T-helper 2 cell (primary cell): ENCODE measurements at regions not wholly inside any gene's neighbourhood (a gene's known extent, or its start where the extent isn't known, plus 50 kb on each side); places are given as distances from the start of the nearest gene placed in this dataset.

Experiments used
- DNase-seq, 5 experiments: peaks; one replicate each; pipeline versions ENCODE4 v3.0.0 to v3.0.0-alpha.2; 2012 to 2022

GRCh38 chr6:27053738-27054137, 193.8 kb upstream of the PRSS16 start:
- no peak for DNase-seq

DNA sequence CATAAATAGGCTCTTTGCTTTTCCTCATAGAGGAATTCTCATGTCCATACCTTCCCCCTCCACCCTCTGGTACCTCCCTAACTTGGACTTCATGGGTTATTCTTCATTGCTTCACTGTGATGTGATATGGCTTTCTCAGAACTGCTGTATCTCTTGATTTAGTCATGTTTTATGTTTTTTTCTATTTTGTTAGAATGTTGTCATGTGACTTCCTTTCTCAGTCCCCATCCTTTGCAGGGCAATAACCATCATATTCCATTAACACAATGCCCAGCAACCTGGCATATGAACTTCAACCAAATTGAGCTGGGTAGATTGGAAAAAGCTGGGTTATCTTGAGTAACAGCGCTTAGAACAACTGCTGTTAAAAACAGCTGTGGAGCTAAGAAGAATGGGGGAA, 190.9 kb upstream of the PRSS16 start:
- DNase-seq = no peak

DNA sequence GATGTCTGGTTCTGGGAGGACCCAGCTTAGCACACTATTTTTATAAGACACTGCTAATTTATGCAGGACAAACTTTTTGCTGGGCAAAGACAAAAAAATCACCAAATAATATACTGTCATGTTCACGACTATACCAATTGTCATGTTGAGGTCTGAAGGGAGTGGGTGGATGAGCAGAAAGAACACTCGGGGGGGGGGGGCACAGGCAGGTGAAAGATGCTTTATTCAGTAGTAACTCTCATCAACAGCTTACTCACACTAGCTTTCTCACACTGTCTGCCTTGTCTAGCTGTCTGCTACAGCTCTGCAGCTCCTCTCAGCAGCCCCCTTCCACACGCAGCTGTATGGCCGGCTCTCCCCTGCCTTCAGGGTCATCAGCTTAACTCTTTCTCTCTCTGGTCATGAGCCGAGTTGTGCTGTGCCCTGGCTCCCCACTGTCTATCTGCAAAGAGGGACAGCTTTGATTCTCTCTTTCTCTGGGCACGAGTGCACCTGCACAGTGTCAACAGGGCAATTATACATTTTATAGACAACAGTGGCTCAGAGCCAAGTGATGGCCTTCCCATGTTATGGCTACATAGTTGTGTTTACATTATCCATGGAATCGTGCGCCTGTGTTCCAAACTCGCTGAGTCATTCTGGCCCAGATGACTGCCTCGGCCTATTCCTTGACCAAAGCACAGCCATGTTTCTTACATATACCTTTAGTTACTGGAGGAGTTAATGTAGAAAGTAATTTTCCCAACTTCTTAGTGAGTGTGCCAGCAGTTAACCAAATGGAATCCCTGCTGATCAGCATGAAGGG, 187.7 kb upstream of the PRSS16 start:
- DNase-seq = no peak

GRCh38 chr6:27061235-27061993, 186.1 kb upstream of the PRSS16 start:
- DNase-seq = no peak

- no peak for DNase-seq
Measured at GRCh38 chr6:27062755-27063154, 184.7 kb upstream of the PRSS16 start.

DNA sequence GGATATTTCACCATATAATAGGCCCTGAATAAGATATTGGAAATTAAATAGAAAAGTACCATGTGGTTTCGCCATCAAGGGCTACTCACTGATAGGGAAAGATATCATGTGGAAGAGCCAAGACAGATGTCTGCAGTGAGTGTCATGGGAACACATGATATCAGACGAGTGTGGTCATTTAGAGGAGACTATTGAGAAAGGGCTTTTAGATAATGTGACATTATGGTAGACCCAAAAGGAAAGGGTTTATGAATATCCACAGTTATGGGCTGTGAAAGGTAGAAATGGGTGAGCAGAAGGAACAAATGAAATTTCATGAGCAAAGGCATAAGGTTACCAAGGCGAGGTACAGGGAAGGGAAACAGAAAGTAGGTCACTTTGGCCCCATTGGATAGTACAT, 182.3 kb upstream of the PRSS16 start:
- DNase-seq = no peak

GRCh38 chr6:27066381-27066780, 181.1 kb upstream of the PRSS16 start:
- no peak for DNase-seq

DNA sequence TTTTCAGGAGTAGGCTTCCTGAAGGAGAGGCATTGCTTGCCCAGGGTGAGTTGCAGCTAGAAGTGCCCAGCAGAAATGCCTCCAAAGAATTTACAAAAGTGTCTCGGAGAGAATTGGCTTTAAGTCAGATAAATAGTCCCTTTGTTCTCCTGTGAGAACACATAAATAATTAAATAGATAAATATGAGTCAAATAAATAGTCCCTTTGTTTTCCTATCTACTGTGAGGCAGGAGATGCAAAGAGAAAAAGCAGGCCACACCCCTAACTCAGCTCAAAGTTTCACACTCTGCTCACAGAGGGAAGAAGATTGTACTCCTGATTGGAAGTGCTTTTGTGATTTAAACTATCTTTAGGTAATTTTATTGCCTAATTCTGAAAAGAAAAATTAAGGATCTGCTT, 180.7 kb upstream of the PRSS16 start:
- DNase-seq = no peak

GRCh38 chr6:27073441-27073840, 174.1 kb upstream of the PRSS16 start:
- no peak for DNase-seq

DNA sequence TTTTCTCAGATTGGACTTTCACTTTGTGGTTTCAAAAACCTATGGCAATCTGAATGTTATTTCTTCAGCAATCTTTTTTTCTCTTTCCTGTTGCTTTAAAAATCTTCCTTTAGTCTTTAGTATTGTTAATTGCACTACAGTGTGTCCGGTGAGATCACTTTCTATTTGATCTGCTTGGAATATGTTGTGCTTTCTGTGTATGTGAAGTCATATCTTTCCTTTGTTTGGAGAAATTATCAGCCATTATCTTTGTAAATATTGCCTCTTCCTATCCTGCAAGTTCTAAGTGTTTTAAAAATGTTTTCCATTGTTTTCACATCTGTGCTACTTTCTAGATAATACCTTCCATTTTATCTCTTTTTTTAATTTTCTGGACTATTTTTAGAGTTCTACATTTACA, 171.4 kb upstream of the PRSS16 start:
- no peak for DNase-seq

DNA sequence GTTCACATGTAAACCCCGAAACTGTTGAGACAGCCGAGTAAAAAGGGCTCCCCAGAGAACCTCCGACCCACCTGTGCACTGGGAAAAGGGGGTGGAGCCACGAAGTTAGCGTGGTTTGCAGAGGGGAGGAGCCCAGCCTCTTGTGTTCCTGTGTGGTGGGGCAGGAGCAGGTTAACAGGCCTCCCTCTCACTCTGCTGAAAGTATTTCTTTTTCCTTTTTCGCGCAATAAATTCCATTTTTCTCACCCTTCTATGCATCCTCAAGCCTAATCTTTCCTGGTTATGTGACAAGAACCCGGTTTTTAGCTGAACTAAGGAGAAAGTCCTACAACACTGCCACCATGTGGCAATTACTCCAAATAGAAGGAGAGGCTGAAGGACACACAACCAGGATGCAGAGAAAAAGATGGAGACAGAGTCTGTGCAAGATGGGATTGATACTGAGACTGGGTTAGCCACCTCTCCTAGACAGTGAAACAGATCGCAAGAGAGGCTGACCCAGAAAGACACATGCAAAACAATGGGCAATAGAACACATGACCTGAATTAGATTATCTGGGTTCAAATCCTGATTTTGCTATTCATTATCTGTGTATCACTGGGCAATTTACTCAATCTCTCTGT, 168.7 kb upstream of the PRSS16 start:
- peak in 3 of 5 experiments; percentile 6 to 44 (median 16) for DNase-seq

GRCh38 chr6:27081188-27081587, 166.3 kb upstream of the PRSS16 start:
- DNase-seq = no peak

GRCh38 chr6:27081931-27082330, 165.6 kb upstream of the PRSS16 start:
- no peak for DNase-seq

DNA sequence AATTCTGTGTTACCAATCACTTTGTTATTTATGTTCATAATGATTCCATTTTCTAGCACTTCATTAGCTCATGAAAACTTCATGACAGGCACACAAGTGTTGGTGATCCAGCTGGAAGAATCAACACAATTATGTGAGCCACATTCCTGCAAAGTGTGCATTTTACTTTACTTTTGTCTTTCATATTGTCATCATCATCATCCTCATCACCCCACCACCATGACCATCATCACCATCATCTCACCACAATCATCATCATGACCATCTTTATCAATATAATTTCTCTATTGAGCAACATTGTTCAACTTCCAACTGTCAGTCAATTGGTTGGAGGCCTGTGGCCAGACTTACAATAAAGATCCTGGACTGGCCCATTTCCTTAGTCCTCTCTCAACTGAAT, 159.4 kb upstream of the PRSS16 start:
- no peak for DNase-seq

- DNase-seq = peak in 1 of 5 experiments; percentile 10
Measured at GRCh38 chr6:27091661-27092315, 155.7 kb upstream of the PRSS16 start.

DNA sequence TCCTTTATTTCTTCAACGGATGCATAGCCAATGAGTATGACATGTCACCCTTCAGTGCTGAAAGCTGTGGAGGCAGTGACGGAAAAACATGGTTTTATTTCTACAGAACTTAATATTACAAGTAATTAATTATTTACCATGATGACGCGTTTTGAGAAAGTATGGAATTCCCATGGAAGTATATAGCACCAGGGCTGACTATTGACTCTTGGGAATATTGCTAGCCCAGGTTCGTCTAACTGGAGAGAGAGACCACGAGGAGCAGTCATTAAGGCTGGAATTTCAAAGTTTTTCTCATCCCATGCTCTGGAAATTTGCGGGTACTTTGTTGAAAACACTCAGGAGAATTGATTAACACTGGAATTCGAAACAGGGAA, 155.2 kb upstream of the PRSS16 start:
- DNase-seq = no peak

GRCh38 chr6:27095914-27096313, 151.6 kb upstream of the PRSS16 start:
- DNase-seq = no peak

DNA sequence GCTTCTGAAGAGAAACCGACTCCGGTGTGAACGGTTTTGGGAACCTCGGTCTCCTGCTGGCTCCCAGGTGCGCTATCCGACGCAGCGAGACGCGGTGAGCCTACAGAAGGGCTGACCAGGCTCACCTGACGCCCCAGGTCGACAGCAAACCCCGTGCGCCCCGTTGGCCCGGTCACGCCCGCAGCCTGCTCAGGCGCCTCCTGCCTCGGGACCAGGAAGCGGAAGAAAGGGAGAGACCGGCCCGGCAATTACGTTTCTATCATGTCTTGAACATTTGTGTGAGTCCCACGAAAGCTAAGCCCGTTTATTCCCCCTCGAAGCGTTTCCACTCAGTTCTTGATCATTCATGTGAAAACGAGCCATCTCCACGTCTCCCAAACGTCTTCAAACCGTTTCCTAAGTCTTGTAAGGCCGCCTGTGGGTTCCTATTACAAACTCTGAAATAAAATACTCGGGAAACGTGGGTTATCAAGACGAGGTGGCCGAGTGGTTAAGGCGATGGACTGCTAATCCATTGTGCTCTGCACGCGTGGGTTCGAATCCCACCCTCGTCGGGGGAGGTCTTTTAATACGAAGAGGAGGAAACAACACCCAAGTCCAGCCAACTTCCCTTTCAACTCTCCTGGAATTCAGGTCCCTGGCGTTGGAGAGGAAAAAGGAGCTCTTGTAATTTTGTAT, 150.5 kb upstream of the PRSS16 start:
- DNase-seq = peak in 2 of 5 experiments; percentile 15 to 24

DNA sequence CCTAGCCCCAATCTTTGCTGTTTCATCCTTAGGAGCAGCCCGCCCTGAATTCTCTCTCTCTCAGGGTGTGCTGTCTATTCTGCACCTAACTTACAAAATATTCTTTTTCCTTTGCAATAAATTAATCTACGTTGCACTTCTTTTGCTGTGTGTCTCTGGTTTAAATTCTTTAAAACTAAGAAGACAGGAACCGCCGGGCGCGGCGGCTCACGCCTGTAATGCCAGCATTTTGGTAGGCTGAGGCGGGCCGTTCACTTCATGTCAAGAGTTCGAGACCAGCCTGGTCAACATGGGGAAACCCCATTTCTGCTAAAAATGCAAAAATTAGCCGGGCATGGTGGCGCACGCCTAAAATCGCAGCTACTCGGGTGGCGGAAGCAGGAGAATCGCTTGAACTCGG, 148.5 kb upstream of the PRSS16 start:
- no peak for DNase-seq

GRCh38 chr6:27100921-27101320, 146.6 kb upstream of the PRSS16 start:
- no peak for DNase-seq

DNA sequence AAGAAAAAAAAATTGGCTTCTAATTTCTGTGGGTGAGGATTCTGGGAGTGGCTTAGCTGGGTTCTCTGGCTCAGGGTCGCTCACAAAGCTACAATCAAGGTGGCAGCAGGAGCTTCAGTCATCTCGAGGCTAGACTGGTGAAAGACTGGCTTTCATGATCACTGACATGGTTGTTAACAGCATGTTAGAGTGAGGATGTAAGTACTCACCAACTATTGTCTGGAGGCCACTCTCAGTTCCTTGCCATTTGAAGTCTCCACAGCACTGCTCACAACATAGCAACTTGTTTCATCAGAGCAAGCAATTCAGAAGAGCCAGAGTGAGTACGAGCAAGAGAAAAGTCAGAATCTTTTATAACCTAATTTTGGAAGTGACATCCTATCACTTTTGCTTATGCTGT, 145.7 kb upstream of the PRSS16 start:
- no peak for DNase-seq

DNA sequence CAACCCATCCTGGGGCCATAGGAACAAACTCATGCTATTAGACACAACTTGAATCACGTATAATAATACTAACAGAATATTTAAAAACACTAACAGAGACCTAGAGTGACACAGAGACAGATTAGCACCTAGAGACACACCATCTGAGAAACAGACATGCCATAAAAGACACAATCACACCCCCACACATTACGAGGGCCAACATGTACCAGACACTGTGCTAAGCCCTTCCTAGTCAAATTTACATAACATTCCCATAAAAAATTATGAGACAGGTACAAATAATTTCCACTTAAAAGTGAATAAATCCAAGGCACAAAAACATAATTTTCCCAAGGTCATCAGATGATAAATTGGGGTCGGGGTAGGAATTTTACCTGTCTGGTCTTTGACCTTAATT, 141.1 kb upstream of the PRSS16 start:
- no peak for DNase-seq

DNA sequence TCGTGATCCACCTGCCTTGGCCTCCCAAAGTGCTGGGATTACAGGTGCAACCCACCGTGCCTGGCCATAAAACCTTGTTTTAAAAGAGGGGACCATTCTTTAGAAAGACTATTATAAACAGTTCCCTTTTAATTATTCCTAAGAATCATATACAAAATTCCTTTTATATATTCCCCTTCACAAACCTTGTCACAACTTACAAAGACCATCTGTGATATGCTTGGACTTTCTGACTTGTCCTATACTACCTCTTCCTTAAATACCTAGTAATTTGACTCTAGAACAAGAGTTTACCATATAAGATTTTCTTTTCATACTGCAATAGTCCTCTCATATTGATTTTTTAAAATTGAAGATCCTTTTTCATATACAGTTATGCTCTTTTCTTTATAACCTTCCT, 135.8 kb upstream of the PRSS16 start:
- no peak for DNase-seq
